ENCODE measurements at regions not wholly inside any gene's neighbourhood (a gene's known extent, or its start where the extent isn't known, plus 50 kb on each side); places are given as distances from the start of the nearest gene placed in this dataset.

DNA sequence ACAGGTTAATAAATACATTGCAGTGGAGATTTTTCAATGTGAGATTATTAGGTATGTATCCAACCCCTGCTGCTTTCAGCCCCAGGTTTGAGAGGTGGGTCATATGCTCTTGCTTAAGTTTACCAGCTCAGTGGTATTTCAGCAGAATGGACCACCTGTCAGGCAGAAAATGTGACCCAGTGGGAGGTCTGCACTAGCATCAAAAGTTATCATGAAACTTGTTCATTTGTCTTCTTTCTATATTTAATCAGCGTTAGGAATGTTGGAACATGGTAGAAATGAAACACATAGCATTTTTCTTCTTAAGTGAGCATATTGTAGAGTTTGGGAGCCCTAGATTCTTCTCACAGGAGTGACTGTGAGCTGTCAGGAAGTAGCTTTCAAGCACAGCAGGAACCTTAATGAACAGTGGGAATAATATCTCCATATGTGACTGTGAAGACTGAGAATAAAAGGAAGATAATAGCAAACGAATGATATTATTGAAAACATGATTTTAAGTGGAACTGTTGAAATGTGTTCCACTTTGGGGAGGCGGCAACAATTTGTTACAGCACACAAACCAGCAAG lies 596.9 kb upstream of the CDH6 start:
- TF ChIP-seq ARNTL (CRISPR knock-in tag; IDR thresholded peaks at IDR 0.05; ENCODE audit: borderline replicate concordance, low read depth) (no peak), BACH2 (CRISPR knock-in tag; IDR thresholded peaks at IDR 0.05; ENCODE audit: borderline replicate concordance) (no peak), GLIS3 (CRISPR knock-in tag; IDR thresholded peaks at IDR 0.05) (no peak), ZNF70 (CRISPR knock-in tag; IDR thresholded peaks at IDR 0.05) (no peak), OSR1 (CRISPR knock-in tag; IDR thresholded peaks at IDR 0.05) (no peak), TCF4 (CRISPR knock-in tag; IDR thresholded peaks at IDR 0.05; ENCODE audit: borderline replicate concordance) (no peak), RARB (CRISPR knock-in tag; IDR thresholded peaks at IDR 0.05) (no peak), ZNF8 (CRISPR knock-in tag; IDR thresholded peaks at IDR 0.05) (no peak), ZFP30 (CRISPR knock-in tag; IDR thresholded peaks at IDR 0.05) (no peak), TOX (CRISPR knock-in tag; IDR thresholded peaks at IDR 0.05; ENCODE audit: borderline replicate concordance) (no peak)
- TF ChIP-seq, protein P1, sequence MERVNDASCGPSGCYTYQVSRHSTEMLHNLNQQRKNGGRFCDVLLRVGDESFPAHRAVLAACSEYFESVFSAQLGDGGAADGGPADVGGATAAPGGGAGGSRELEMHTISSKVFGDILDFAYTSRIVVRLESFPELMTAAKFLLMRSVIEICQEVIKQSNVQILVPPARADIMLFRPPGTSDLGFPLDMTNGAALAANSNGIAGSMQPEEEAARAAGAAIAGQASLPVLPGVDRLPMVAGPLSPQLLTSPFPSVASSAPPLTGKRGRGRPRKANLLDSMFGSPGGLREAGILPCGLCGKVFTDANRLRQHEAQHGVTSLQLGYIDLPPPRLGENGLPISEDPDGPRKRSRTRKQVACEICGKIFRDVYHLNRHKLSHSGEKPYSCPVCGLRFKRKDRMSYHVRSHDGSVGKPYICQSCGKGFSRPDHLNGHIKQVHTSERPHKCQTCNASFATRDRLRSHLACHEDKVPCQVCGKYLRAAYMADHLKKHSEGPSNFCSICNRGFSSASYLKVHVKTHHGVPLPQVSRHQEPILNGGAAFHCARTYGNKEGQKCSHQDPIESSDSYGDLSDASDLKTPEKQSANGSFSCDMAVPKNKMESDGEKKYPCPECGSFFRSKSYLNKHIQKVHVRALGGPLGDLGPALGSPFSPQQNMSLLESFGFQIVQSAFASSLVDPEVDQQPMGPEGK (CRISPR knock-in tag; IDR thresholded peaks at IDR 0.05; ENCODE audit: borderline replicate concordance): no peak
- TF ChIP-seq, protein P2, sequence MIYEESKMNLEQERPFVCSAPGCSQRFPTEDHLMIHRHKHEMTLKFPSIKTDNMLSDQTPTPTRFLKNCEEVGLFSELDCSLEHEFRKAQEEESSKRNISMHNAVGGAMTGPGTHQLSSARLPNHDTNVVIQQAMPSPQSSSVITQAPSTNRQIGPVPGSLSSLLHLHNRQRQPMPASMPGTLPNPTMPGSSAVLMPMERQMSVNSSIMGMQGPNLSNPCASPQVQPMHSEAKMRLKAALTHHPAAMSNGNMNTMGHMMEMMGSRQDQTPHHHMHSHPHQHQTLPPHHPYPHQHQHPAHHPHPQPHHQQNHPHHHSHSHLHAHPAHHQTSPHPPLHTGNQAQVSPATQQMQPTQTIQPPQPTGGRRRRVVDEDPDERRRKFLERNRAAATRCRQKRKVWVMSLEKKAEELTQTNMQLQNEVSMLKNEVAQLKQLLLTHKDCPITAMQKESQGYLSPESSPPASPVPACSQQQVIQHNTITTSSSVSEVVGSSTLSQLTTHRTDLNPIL (CRISPR knock-in tag; IDR thresholded peaks at IDR 0.05; ENCODE audit: low read depth): no peak

All from SK-N-SH treated with all-trans-retinoic acid at 6 μM for 48 hours (cell line).